IMR-90 (cell line): ENCODE measurements at regions not wholly inside any gene's neighbourhood (a gene's known extent, or its start where the extent isn't known, plus 50 kb on each side); places are given as distances from the start of the nearest gene placed in this dataset.

Experiments
- ATAC-seq: fragments of 200-7000 bp; cut with Tn5 transposase; 2 replicates; pipeline ENCODE4 v1.9.1; 2020; ENCODE audit warnings: low read depth, mild to moderate bottlenecking, moderate library complexity
- BruUV-seq: library from RNA; stranded (reverse); fragments of 400-500 nt; replicated peaks from 2 replicates; lab custom pipeline; 2021; lab: Mats Ljungman, UMichigan
- CTCF ChIA-PET: fragments of 300-600 bp; formaldehyde crosslinking; extraction: SDS; loops from one replicate; lab custom pipeline; 2021; ENCODE audit warnings: antibody characterized with exemption; lab: Yijun Ruan, JAX
- POLR2A ChIA-PET: fragments of 300-600 bp; sonication (Branson Sonifier 250); formaldehyde crosslinking; loops from one replicate; lab custom pipeline; 2022; ENCODE audit warnings: antibody characterized with exemption; ENCODE audit not compliant: unreplicated experiment; lab: Charles Lee
- DNase-seq: peaks from one replicate; pipeline ENCODE4 v3.0.0; 2013
- H2AFZ ChIP-seq: replicated peaks from 2 replicates; pipeline ENCODE3; 2013; ENCODE audit warnings: low read length, mild to moderate bottlenecking; ENCODE audit not compliant: poor library complexity
- H2AK5ac ChIP-seq: 2 replicates; pipeline ENCODE4 v1.6.1; 2013; ENCODE audit warnings: low read depth, low read length, inconsistent platforms
- H2AK9ac ChIP-seq: replicated peaks from 2 replicates; pipeline ENCODE3; 2013; ENCODE audit warnings: mild to moderate bottlenecking, low read depth, low read length, moderate library complexity; ENCODE audit not compliant: poor library complexity
- H2BK120ac ChIP-seq: 2 replicates; pipeline ENCODE4 v1.6.1; 2013; ENCODE audit warnings: low read depth, low read length, inconsistent platforms
- H2BK15ac ChIP-seq: 3 replicates; pipeline ENCODE4 v1.6.1; 2013; ENCODE audit warnings: low read depth, low read length, inconsistent platforms
- H2BK20ac ChIP-seq: 2 replicates; pipeline ENCODE4 v1.6.1; 2013; ENCODE audit warnings: low read depth, mild to moderate bottlenecking, inconsistent platforms, low read length, moderate library complexity
- H2BK5ac ChIP-seq: 2 replicates; pipeline ENCODE4 v1.6.1; 2013; ENCODE audit warnings: mild to moderate bottlenecking, low read depth, low read length, inconsistent platforms; ENCODE audit not compliant: poor library complexity, severe bottlenecking
- H3K14ac ChIP-seq: replicated peaks from 2 replicates; pipeline ENCODE4 v1.6.1; 2013; ENCODE audit warnings: low read depth, low read length, inconsistent platforms
- H3K18ac ChIP-seq: 2 replicates; pipeline ENCODE4 v1.6.1; 2013; ENCODE audit warnings: low read depth, low read length, control low read depth
- H3K23ac ChIP-seq: 2 replicates; pipeline ENCODE4 v1.6.1; 2013; ENCODE audit warnings: low read depth, low read length, inconsistent platforms
- H3K27ac ChIP-seq: 2 replicates; pipeline ENCODE4 v1.5.1; 2013; ENCODE audit warnings: mild to moderate bottlenecking, control low read depth, low read length; ENCODE audit not compliant: insufficient read depth
- H3K27me3 ChIP-seq: 2 replicates; pipeline ENCODE4 v1.6.1; 2013; ENCODE audit warnings: low read length; ENCODE audit not compliant: control insufficient read depth, insufficient read depth
- H3K36me3 ChIP-seq: 2 replicates; pipeline ENCODE4 v1.6.1; 2013; ENCODE audit warnings: low read length, mixed read lengths; ENCODE audit not compliant: control insufficient read depth, insufficient read depth
- H3K4ac ChIP-seq: 2 replicates; pipeline ENCODE4 v1.6.1; 2013; ENCODE audit warnings: low read depth, low read length, inconsistent platforms
- H3K4me1 ChIP-seq: 2 replicates; pipeline ENCODE4 v1.6.1; 2013; ENCODE audit warnings: low read length, mixed read lengths; ENCODE audit not compliant: control insufficient read depth, insufficient read depth
- H3K4me2 ChIP-seq: 2 replicates; pipeline ENCODE4 v1.6.1; 2013; ENCODE audit warnings: low read depth, mild to moderate bottlenecking, control low read depth, low read length, moderate library complexity
- H3K4me3 ChIP-seq: 2 replicates; pipeline ENCODE4 v1.5.1; 2013; ENCODE audit warnings: low read depth, mild to moderate bottlenecking, control low read depth, low read length, moderate library complexity; ENCODE audit not compliant: insufficient read depth
- H3K56ac ChIP-seq: 2 replicates; pipeline ENCODE4 v1.6.1; 2013; ENCODE audit warnings: low read length, inconsistent platforms; ENCODE audit not compliant: insufficient read depth; ENCODE audit errors: extremely low read depth
- H3K79me1 ChIP-seq, 2 experiments: 2 replicates each; pipeline ENCODE4 v1.6.1; 2013; ENCODE audit warnings: low read length in 2 of 2, inconsistent platforms in 1 of 2, low read depth in 1 of 2
- H3K9ac ChIP-seq: 2 replicates; pipeline ENCODE4 v1.6.1; 2013; ENCODE audit warnings: low read depth, low read length, control low read depth
- H3K9me1 ChIP-seq: 2 replicates; pipeline ENCODE4 v1.6.1; 2013; ENCODE audit warnings: low read length, inconsistent platforms; ENCODE audit not compliant: insufficient read depth
- H3K9me3 ChIP-seq: 2 replicates; pipeline ENCODE4 v1.6.1; 2013; ENCODE audit warnings: low read length; ENCODE audit not compliant: control insufficient read depth, insufficient read depth
- H4K20me1 ChIP-seq: 2 replicates; pipeline ENCODE4 v1.6.1; 2013; ENCODE audit warnings: low read length, inconsistent platforms; ENCODE audit not compliant: insufficient read depth
- H4K5ac ChIP-seq: 2 replicates; pipeline ENCODE4 v1.6.1; 2013; ENCODE audit warnings: mild to moderate bottlenecking, low read depth, low read length, control low read depth
- H4K8ac ChIP-seq, 2 experiments: 2 replicates each; pipeline ENCODE4 v1.6.1; 2013; ENCODE audit warnings: low read depth in 2 of 2, low read length in 2 of 2, control low read depth in 1 of 2, inconsistent platforms in 1 of 2
- H4K91ac ChIP-seq: 2 replicates; pipeline ENCODE4 v1.6.1; 2013; ENCODE audit warnings: low read depth, low read length, inconsistent platforms; ENCODE audit not compliant: insufficient read depth
- BHLHE40 ChIP-seq: fragments of 150-350 bp; IDR thresholded peaks from 2 replicates; pipeline ENCODE4 v1.6.1; 2016; ENCODE audit warnings: mild to moderate bottlenecking, low read depth, low read length
- CEBPB ChIP-seq: IDR thresholded peaks from 2 replicates; pipeline ENCODE4 v1.6.1; 2012; ENCODE audit warnings: low read depth, low read length, improper control_type of control experiment
- CHD1 ChIP-seq: IDR thresholded peaks from 2 replicates; pipeline ENCODE4 v1.6.1; 2012; ENCODE audit warnings: low read depth, low read length, improper control_type of control experiment
- FOS ChIP-seq: fragments of 150-350 bp; IDR thresholded peaks from 2 replicates; pipeline ENCODE4 v1.6.1; 2016; ENCODE audit warnings: low read depth, low read length
- MAFK ChIP-seq: IDR thresholded peaks from 2 replicates; pipeline ENCODE4 v1.6.1; 2012; ENCODE audit warnings: low read depth, low read length, improper control_type of control experiment
- MAZ ChIP-seq: IDR thresholded peaks from 2 replicates; pipeline ENCODE4 v1.6.1; 2012; ENCODE audit warnings: low read depth, mild to moderate bottlenecking, low read length, improper control_type of control experiment, moderate library complexity, borderline replicate concordance
- MXI1 ChIP-seq: IDR thresholded peaks from 2 replicates; pipeline ENCODE4 v1.6.1; 2012; ENCODE audit warnings: low read depth, mild to moderate bottlenecking, low read length, moderate library complexity, borderline replicate concordance
- NFE2L2 ChIP-seq: fragments of 150-350 bp; IDR thresholded peaks from 2 replicates; pipeline ENCODE4 v1.6.1; 2016; ENCODE audit warnings: low read depth, mild to moderate bottlenecking, low read length
- POLR2A ChIP-seq: IDR thresholded peaks from 2 replicates; pipeline ENCODE4 v1.6.1; 2012; ENCODE audit warnings: mild to moderate bottlenecking, low read depth, low read length
- RAD21 ChIP-seq: IDR thresholded peaks from 2 replicates; pipeline ENCODE4 v1.6.1; 2012; ENCODE audit warnings: low read length, improper control_type of control experiment
- RCOR1 ChIP-seq: IDR thresholded peaks from 2 replicates; pipeline ENCODE4 v1.6.1; 2012; ENCODE audit warnings: mild to moderate bottlenecking, low read length, improper control_type of control experiment; ENCODE audit not compliant: insufficient replicate concordance
- RFX5 ChIP-seq: IDR thresholded peaks from 2 replicates; pipeline ENCODE4 v1.8.0; 2012; ENCODE audit warnings: low read depth, mild to moderate bottlenecking, low read length, moderate library complexity
- SMC3 ChIP-seq: fragments of 150-350 bp; IDR thresholded peaks from 2 replicates; pipeline ENCODE4 v1.6.1; 2016; ENCODE audit warnings: low read depth, mild to moderate bottlenecking, antibody characterized with exemption, low read length, moderate library complexity
- USF2 ChIP-seq: fragments of 150-350 bp; IDR thresholded peaks from 2 replicates; pipeline ENCODE4 v1.6.1; 2017; ENCODE audit warnings: mild to moderate bottlenecking, antibody characterized with exemption, low read length, low read depth
- WGBS, 2 experiments: methylation state at CpG; one replicate each; pipeline versions ENCODE4 v1.1.5 to v1.1.7; 2013; ENCODE audit warnings: missing lambda C conversion rate in 2 of 2; ENCODE audit not compliant: insufficient read length in 1 of 2; ENCODE audit errors: extremely low coverage in 2 of 2; 5-methylcytosine and 5-hydroxymethylcytosine counted together
- dilution Hi-C: fragments of 300-500 bp; cut with HindIII; formaldehyde crosslinking; loops from one replicate; pipeline ENCODE4 v1.14.3; 2018; ENCODE audit warnings: low sequenced_read_pairs; ENCODE audit not compliant: unreplicated experiment
- in situ Hi-C: fragments of 300-500 bp; cut with MboI; formaldehyde crosslinking; loops from 3 replicates; pipeline ENCODE4 v1.14.3; 2019; ENCODE audit warnings: low sequenced_read_pairs, inconsistent platforms, mixed read lengths
- intact Hi-C: fragments of 100-400 bp; cut with micrococcal nuclease; formaldehyde crosslinking; loops from 2 replicates; pipeline ENCODE4 v1.10.0; 2022
- TF ChIP-seq, protein P1 (sequence below): fragments of 150-350 bp; IDR thresholded peaks from 2 replicates; pipeline ENCODE4 v1.6.1; 2016; ENCODE audit warnings: low read depth, mild to moderate bottlenecking, low read length, moderate library complexity, borderline replicate concordance
- TF ChIP-seq, protein P2 (sequence below): conservative IDR thresholded peaks from 2 replicates; pipeline ENCODE4 v1.5.1; 2012; ENCODE audit warnings: mild to moderate bottlenecking, low read depth, low read length, improper control_type of control experiment

DNA sequence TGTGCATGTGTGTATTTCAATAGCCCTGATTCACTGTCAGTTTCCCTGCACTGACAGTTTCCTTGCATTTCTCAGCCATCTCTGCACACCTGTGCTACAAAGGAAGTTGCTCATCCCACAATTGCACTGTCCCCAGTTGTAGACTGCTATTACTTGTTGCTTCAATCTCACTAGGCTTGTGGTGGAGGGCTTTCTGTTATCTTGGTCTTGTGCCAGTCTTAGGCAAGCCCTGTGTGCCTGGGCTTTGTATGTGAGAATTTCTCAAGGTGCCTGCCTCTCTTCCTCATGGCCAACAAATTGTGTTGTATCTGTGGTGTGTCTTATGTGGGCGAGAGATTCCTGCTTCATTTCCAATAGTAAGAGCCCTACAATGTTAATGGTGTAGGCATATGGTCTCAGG, 467.4 kb downstream of the GRIA2 start:
- H3K14ac ChIP-seq: no peak overlapping the region
- no peaks in the 10 kb centered on the region; the same call in none of the 2 replicates for H3K9me3 ChIP-seq
- WGBS, 2 experiments: no CpG with 5 or more reads among the region's 1 CpG
- no peak overlapping the region for H4K8ac ChIP-seq
- no peak overlapping the region for H3K9ac ChIP-seq
- H3K18ac ChIP-seq: no peak overlapping the region
- H3K9me1 ChIP-seq: no peaks in the 10 kb centered on the region
- no peak overlapping the region for H2AFZ ChIP-seq
- no peaks in the 10 kb centered on the region for H3K27me3 ChIP-seq
- ATAC-seq (no peak), DNase-seq (no peak)
- no peak overlapping the region for H2BK120ac ChIP-seq
- dilution Hi-C loops: no loop called here
- TF ChIP-seq POLR2A (no peak), RCOR1 (no peak), CHD1 (no peak), CEBPB (no peak), RFX5 (no peak), SMC3 (no peak), MAFK (no peak), NFE2L2 (no peak), MAZ (no peak), MXI1 (no peak), BHLHE40 (no peak), FOS (no peak), USF2 (no peak), RAD21 (no peak)
- TF ChIP-seq, protein P1, sequence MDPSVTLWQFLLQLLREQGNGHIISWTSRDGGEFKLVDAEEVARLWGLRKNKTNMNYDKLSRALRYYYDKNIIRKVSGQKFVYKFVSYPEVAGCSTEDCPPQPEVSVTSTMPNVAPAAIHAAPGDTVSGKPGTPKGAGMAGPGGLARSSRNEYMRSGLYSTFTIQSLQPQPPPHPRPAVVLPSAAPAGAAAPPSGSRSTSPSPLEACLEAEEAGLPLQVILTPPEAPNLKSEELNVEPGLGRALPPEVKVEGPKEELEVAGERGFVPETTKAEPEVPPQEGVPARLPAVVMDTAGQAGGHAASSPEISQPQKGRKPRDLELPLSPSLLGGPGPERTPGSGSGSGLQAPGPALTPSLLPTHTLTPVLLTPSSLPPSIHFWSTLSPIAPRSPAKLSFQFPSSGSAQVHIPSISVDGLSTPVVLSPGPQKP: no peak
- TF ChIP-seq, protein P2, sequence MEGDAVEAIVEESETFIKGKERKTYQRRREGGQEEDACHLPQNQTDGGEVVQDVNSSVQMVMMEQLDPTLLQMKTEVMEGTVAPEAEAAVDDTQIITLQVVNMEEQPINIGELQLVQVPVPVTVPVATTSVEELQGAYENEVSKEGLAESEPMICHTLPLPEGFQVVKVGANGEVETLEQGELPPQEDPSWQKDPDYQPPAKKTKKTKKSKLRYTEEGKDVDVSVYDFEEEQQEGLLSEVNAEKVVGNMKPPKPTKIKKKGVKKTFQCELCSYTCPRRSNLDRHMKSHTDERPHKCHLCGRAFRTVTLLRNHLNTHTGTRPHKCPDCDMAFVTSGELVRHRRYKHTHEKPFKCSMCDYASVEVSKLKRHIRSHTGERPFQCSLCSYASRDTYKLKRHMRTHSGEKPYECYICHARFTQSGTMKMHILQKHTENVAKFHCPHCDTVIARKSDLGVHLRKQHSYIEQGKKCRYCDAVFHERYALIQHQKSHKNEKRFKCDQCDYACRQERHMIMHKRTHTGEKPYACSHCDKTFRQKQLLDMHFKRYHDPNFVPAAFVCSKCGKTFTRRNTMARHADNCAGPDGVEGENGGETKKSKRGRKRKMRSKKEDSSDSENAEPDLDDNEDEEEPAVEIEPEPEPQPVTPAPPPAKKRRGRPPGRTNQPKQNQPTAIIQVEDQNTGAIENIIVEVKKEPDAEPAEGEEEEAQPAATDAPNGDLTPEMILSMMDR: no peak
- H3K4me1 ChIP-seq: no peaks in the 10 kb centered on the region
- H3K4me2 ChIP-seq: no peak overlapping the region
- no peak overlapping the region for H4K5ac ChIP-seq
- H2BK15ac ChIP-seq: no peak overlapping the region
- H2BK5ac ChIP-seq: no peak overlapping the region
- CTCF ChIA-PET: no interaction called here
- no peak overlapping the region for H2AK5ac ChIP-seq
- H2BK20ac ChIP-seq: no peak overlapping the region
- in situ Hi-C loops: no loop called here
- no peak overlapping the region for H3K4me3 ChIP-seq
- no peaks in the 10 kb centered on the region for H4K20me1 ChIP-seq
- no TSS peak for BruUV-seq
- POLR2A ChIA-PET: no interaction called here
- H3K56ac ChIP-seq: no peak overlapping the region
- no peaks in the 10 kb centered on the region for H3K36me3 ChIP-seq
- no peak overlapping the region for H3K4ac ChIP-seq
- intact Hi-C loops: no loop called here
- no peak overlapping the region for H2AK9ac ChIP-seq
- no peak overlapping the region for H3K23ac ChIP-seq
- no peak overlapping the region for H4K91ac ChIP-seq
- no peaks in the 10 kb centered on the region for H3K79me1 ChIP-seq
- H3K27ac ChIP-seq: no peak overlapping the region
